Keratinocyte (primary cell): ENCODE measurements at regions not wholly inside any gene's neighbourhood (a gene's known extent, or its start where the extent isn't known, plus 50 kb on each side); places are given as distances from the start of the nearest gene placed in this dataset.

Source experiments
- EZH2 ChIP-seq: IDR thresholded peaks from one replicate; pipeline ENCODE4 v1.6.1; 2012; ENCODE audit warnings: inconsistent platforms, mild to moderate bottlenecking, low read length, moderate library complexity
- TF ChIP-seq, protein P1 (sequence below), 3 experiments: IDR thresholded peaks in 1 of 3; conservative IDR thresholded peaks in 1 of 3; optimal IDR thresholded peaks in 1 of 3; 2 replicates in 2 of 3; 3 replicates in 1 of 3; pipeline versions ENCODE3 to v1.5.1; 2011; ENCODE audit warnings: low read length in 3 of 3, mild to moderate bottlenecking in 3 of 3, moderate library complexity in 2 of 3, control low read depth in 1 of 3, inconsistent platforms in 1 of 3; ENCODE audit not compliant: insufficient read depth in 2 of 3; ENCODE audit errors: extremely low read depth in 1 of 3

DNA sequence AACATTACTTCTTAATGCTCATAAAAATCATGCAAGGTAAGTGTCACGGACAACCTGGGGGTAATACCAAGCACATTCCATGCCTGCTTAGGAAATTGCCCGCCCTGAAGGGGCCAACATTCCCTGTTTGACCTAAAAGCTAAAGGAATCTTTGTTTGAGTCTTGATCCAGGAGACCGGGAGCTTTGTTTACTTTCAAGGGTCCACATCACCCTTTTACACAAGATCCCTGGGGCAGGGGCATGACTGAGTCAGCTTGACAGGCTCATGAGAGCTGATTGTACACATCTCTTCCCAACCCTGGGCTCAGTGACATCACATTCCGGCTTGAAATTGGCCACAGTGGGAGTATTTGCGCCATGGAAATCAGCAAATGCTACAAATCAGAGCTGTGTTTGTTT is 248.1 kb upstream of the HABP2 start:
- TF ChIP-seq, protein P1, sequence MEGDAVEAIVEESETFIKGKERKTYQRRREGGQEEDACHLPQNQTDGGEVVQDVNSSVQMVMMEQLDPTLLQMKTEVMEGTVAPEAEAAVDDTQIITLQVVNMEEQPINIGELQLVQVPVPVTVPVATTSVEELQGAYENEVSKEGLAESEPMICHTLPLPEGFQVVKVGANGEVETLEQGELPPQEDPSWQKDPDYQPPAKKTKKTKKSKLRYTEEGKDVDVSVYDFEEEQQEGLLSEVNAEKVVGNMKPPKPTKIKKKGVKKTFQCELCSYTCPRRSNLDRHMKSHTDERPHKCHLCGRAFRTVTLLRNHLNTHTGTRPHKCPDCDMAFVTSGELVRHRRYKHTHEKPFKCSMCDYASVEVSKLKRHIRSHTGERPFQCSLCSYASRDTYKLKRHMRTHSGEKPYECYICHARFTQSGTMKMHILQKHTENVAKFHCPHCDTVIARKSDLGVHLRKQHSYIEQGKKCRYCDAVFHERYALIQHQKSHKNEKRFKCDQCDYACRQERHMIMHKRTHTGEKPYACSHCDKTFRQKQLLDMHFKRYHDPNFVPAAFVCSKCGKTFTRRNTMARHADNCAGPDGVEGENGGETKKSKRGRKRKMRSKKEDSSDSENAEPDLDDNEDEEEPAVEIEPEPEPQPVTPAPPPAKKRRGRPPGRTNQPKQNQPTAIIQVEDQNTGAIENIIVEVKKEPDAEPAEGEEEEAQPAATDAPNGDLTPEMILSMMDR (optimal IDR thresholded peaks at IDR 0.05 in 1 of 3, IDR thresholded peaks at IDR 0.05 in 1 of 3, conservative IDR thresholded peaks at IDR 0.05 in 1 of 3; ENCODE audit: extremely low read depth in 1 of 3, insufficient read depth in 2 of 3, low read length in 3 of 3), result no peak
- TF ChIP-seq EZH2, result no peak
